ENCODE measurements at regions not wholly inside any gene's neighbourhood (a gene's known extent, or its start where the extent isn't known, plus 50 kb on each side); places are given as distances from the start of the nearest gene placed in this dataset.
"Not testable (repeated sequence)": the region's sequence is repeated elsewhere in the genome, so short reads cannot be mapped to it uniquely, and the experiment has no call there.

- DNase-seq (ENCODE audit: low read depth in 1 of 2, low spot score in 1 of 2), result no peak
Observed at GRCh38 chr9:75456698-75457097, 368.4 kb downstream of the OSTF1 start.

- DNase-seq (ENCODE audit: low read depth in 1 of 2, low spot score in 1 of 2), result no peak
Observed at GRCh38 chr9:75457474-75458011, 369.2 kb downstream of the OSTF1 start.

GRCh38 chr9:75459311-75459710 is 371.0 kb downstream of the OSTF1 start:
- not testable (repeated sequence) for DNase-seq (ENCODE audit: low read depth in 1 of 2, low spot score in 1 of 2)

GRCh38 chr9:75461183-75461582 is 372.9 kb downstream of the OSTF1 start:
- DNase-seq (ENCODE audit: low read depth in 1 of 2, low spot score in 1 of 2), result no peak

GRCh38 chr9:75462866-75463265 is 374.6 kb downstream of the OSTF1 start:
- no peak for DNase-seq (ENCODE audit: low read depth in 1 of 2, low spot score in 1 of 2)

- DNase-seq (ENCODE audit: low read depth in 1 of 2, low spot score in 1 of 2), result no peak
Observed at GRCh38 chr9:75463871-75464270, 375.6 kb downstream of the OSTF1 start.

- DNase-seq (ENCODE audit: low read depth in 1 of 2, low spot score in 1 of 2), result no peak
Observed at GRCh38 chr9:75464726-75465125, 376.4 kb downstream of the OSTF1 start.

GRCh38 chr9:75467142-75467541 is 378.8 kb downstream of the OSTF1 start:
- no peak for DNase-seq (ENCODE audit: low read depth in 1 of 2, low spot score in 1 of 2)

GRCh38 chr9:75471549-75472114 is 383.3 kb downstream of the OSTF1 start:
- DNase-seq (ENCODE audit: low read depth in 1 of 2, low spot score in 1 of 2), result no peak

- no peak for DNase-seq (ENCODE audit: low read depth in 1 of 2, low spot score in 1 of 2)
Observed at GRCh38 chr9:75482566-75482965, 394.3 kb downstream of the OSTF1 start.

GRCh38 chr9:75483636-75484035 is 395.3 kb downstream of the OSTF1 start:
- DNase-seq (ENCODE audit: low read depth in 1 of 2, low spot score in 1 of 2), result no peak

- no peak for DNase-seq (ENCODE audit: low read depth in 1 of 2, low spot score in 1 of 2)
Observed at GRCh38 chr9:75487856-75488718, 399.8 kb downstream of the OSTF1 start.

GRCh38 chr9:75488719-75489110 is 400.4 kb downstream of the OSTF1 start:
- DNase-seq (ENCODE audit: low read depth in 1 of 2, low spot score in 1 of 2), result no peak

GRCh38 chr9:75490326-75490725 is 400.1 kb upstream of the PCSK5 start:
- DNase-seq (ENCODE audit: low read depth in 1 of 2, low spot score in 1 of 2), result no peak

- DNase-seq (ENCODE audit: low read depth in 1 of 2, low spot score in 1 of 2), result no peak
Observed at GRCh38 chr9:75491533-75491932, 398.9 kb upstream of the PCSK5 start.

- DNase-seq (ENCODE audit: low read depth in 1 of 2, low spot score in 1 of 2), result no peak
Observed at GRCh38 chr9:75499812-75500211, 390.7 kb upstream of the PCSK5 start.

GRCh38 chr9:75500479-75500878 is 390.0 kb upstream of the PCSK5 start:
- DNase-seq (ENCODE audit: low read depth in 1 of 2, low spot score in 1 of 2), result no peak

- DNase-seq (ENCODE audit: low read depth in 1 of 2, low spot score in 1 of 2), result not testable (repeated sequence)
Observed at GRCh38 chr9:75500940-75501339, 389.5 kb upstream of the PCSK5 start.

- DNase-seq (ENCODE audit: low read depth in 1 of 2, low spot score in 1 of 2), result no peak
Observed at GRCh38 chr9:75504721-75505120, 385.8 kb upstream of the PCSK5 start.

GRCh38 chr9:75505654-75506053 is 384.8 kb upstream of the PCSK5 start:
- no peak for DNase-seq (ENCODE audit: low read depth in 1 of 2, low spot score in 1 of 2)

GRCh38 chr9:75529463-75529862 is 361.0 kb upstream of the PCSK5 start:
- DNase-seq (ENCODE audit: low read depth in 1 of 2, low spot score in 1 of 2), result no peak

GRCh38 chr9:75531588-75531987 is 358.9 kb upstream of the PCSK5 start:
- DNase-seq (ENCODE audit: low read depth in 1 of 2, low spot score in 1 of 2), result no peak

Measured in activated CD4-positive, alpha-beta T cell treated with anti-CD3 and anti-CD28 coated beads, Interleukin-2, amount 50 U/mL, for 24 hours (primary cell).